GM12891 (cell line): ENCODE measurements at regions not wholly inside any gene's neighbourhood (a gene's known extent, or its start where the extent isn't known, plus 50 kb on each side); places are given as distances from the start of the nearest gene placed in this dataset.

Experiments used
- DNase-seq: peaks from one replicate; pipeline ENCODE4 v3.0.0; 2011; ENCODE audit warnings: low spot score; ENCODE audit not compliant: insufficient read length
- FAIRE-seq: peaks from 2 replicates; lab custom pipeline; 2011; peaks lifted over from hg19 to GRCh38; lab: Jason Lieb, UNC
- PAX5 ChIP-seq: IDR thresholded peaks from 2 replicates; pipeline ENCODE4 v1.6.1; 2011; ENCODE audit warnings: low read length, moderate library complexity, mild to moderate bottlenecking; ENCODE audit not compliant: insufficient read depth, severe bottlenecking
- POLR2A ChIP-seq: IDR thresholded peaks from 2 replicates; pipeline ENCODE4 v1.6.1; 2011; ENCODE audit warnings: low read depth, low read length, control low read depth
- POLR2AphosphoS5 ChIP-seq: IDR thresholded peaks from 2 replicates; pipeline ENCODE4 v1.6.1; 2011; ENCODE audit warnings: low read depth, low read length, control low read depth
- POU2F2 ChIP-seq: IDR thresholded peaks from 2 replicates; pipeline ENCODE4 v1.6.1; 2011; ENCODE audit warnings: low read depth, mild to moderate bottlenecking, control low read depth, low read length, moderate library complexity
- SPI1 ChIP-seq: IDR thresholded peaks from 2 replicates; pipeline ENCODE4 v1.6.1; 2011; ENCODE audit warnings: low read depth, low read length, control low read depth
- TAF1 ChIP-seq: IDR thresholded peaks from 2 replicates; pipeline ENCODE4 v1.6.1; 2011; ENCODE audit warnings: low read depth, low read length, control low read depth

GRCh38 chr12:113663396-113663795 is 191.7 kb upstream of the LHX5 start:
- DNase-seq, result no peak

DNA sequence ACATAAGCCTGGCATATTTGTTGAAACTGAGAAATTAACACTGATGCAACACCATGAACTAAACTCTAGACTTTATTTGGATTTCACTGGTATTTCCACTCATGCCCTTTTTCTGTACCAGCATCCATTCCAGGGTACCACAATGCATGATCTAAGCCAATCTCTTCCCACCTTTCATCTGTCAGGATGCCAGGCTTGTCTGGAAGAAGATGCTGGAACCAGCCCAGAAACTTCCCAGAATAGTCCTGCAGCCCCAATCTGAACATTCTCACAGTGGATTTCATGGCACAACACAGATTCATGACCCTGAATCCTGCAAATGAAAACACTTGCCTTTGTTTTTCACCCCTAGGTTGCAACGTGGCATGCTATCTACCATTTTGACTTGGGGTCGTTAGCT is 189.3 kb upstream of the LHX5 start:
- TF ChIP-seq POU2F2 (no peak), SPI1 (no peak), PAX5 (no peak), POLR2AphosphoS5 (no peak), POLR2A (no peak), TAF1 (no peak)
- no peak for FAIRE-seq
- no peak for DNase-seq

More at GRCh38 chr12:113663396-113663795, 191.7 kb upstream of the LHX5 start:
- TF ChIP-seq POLR2AphosphoS5 (no peak), PAX5 (no peak), POLR2A (no peak), POU2F2 (no peak), SPI1 (no peak)
- no peak for FAIRE-seq

DNA sequence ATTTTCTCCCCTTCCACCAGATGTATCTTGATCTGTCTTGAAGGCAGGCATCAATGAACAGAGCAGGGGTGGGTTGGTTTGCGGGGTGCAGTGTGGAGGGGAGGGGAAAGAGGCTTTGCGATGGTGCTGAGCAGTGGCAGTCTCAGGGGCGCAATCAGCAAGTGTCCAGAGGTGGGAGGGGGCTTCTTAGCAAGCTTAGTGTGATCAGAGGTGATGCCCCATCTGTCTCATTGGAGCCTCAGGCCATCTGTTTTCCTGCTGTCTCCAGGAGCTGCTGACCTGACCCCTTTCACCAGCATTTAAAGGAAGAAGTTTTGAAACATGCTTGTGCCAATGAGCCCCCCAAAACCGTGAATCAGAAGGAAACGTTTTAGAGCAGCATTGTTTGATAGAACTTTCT is 187.7 kb upstream of the LHX5 start:
- DNase-seq, result no peak
- no peak for TF ChIP-seq SPI1
- FAIRE-seq, result no peak

DNA sequence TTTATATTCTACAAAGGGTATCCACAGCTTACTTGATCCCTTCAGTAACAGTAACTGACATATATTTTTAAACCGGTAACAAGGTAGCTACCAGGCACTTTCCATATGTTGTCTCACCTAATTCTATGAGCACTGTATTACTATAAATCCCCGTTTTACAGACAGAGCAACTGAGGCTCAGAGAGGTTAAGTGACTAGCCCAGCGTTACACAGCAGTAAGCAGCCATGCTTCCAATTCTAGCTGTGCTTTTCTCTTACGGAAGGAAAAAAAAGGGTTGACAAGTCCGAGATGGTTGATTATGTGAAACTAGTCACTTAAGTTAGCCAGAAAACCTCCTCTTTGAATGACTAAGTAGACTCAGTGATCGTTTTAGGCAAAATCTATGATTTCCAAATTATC is 187.3 kb upstream of the LHX5 start:
- no peak for TF ChIP-seq POLR2AphosphoS5
- FAIRE-seq, result no peak
- no peak for DNase-seq

DNA sequence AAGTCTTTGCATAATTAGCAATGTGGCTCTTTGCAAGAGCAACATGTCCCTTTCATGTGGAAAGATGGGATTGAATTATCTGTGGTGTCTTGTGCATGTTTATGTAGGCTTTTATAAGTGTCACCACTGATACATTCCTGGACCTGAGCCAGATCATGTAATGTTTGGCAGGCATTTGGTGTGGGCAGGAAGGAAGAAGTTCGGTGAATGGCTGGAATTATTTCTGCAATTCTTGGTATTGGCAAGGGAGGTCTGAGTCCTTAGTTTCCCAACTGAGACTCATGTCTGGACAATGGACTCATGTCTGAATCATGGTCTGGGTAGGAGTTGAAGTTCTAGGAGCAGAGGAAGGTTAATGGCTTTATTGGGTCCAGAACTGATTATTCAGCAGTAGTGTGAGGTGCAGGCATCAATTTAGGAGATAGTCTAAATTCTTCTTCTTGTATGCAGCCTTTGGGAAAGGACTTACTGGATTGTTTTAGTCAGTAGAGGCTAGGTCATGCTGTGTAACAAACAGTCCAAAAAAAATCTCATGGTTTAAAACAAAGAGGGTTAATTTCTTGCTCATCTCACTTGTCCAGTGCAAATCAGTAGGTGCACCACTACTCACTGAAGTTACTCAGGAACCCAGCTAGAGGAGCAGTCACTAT is 186.5 kb upstream of the LHX5 start:
- DNase-seq (no peak), FAIRE-seq (no peak)
- no peak for TF ChIP-seq POU2F2
- TF ChIP-seq SPI1, result no peak
- no peak for TF ChIP-seq POLR2AphosphoS5
- no peak for TF ChIP-seq PAX5
- TF ChIP-seq POLR2A, result no peak
- TF ChIP-seq TAF1, result no peak

- TF ChIP-seq SPI1 (no peak), PAX5 (no peak), POU2F2 (no peak), TAF1 (no peak), POLR2A (no peak)
- FAIRE-seq (no peak), DNase-seq (no peak)
These were observed 184.2 kb upstream of the LHX5 start for GRCh38 chr12:113655919-113656318.

DNA sequence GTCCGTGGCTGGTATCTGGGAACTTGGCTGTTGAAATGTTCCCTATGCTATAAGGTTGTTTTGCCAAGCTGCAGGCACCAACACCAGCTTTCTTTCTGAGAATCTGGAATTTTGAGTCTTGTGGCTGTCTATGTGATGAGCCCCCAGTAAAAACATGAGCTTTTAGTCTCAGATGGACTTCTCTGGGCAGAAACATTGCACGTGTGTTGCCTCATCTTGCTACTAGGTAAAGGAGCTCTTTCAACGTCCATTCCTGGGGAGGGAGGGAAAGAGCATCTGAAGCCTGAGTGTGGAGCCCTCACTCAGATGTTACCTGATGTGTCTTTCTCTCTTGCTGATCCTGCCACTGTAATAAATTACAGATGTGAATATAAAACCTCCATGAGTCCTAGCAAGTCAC is 183.8 kb upstream of the LHX5 start:
- FAIRE-seq (no peak), DNase-seq (no peak)
- no peak for TF ChIP-seq POLR2AphosphoS5
- TF ChIP-seq PAX5, result no peak
- no peak for TF ChIP-seq SPI1
- TF ChIP-seq POU2F2, result no peak
- TF ChIP-seq TAF1, result no peak
- no peak for TF ChIP-seq POLR2A

DNA sequence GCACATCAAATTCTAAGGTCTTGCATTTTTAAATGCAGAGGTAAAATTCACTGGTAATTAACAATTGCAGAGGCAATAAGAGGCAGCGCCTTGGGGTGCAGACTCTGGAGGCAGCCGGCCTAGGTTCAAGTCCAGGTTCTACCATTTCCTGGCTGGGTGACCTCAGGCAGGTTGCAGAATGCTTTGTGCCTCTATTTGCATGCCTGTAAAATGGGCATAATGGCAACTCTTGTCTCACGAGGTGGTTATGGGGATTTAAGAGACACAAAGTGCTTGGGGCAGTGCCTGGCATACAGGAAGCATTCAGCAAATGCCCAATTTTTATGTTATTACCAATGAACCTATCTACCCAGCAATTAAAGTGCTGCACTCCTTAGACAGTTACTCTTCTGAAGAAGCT is 180.0 kb upstream of the LHX5 start:
- no peak for DNase-seq
- TF ChIP-seq PAX5 (no peak), POLR2A (no peak), POU2F2 (no peak), TAF1 (no peak), POLR2AphosphoS5 (no peak), SPI1 (no peak)
- FAIRE-seq, result no peak

DNA sequence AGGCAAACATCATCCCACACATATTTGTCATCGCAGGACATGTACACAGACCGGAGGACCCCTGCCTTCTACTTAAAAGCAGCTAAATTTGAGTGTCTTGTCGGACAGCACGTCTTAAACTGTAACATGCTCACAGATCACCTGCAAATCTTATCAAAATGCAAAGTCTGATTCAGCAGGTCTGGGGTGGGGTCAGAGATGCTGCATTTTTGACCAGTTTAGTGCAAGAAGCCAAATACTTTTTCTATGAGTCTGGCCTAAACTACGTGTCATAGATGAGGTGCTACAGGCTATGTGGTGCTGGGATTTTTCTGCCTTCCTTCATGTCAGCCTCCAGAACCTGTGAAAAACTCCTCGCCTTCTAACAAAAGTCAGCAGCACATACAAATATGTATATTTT is 178.8 kb upstream of the LHX5 start:
- TF ChIP-seq TAF1, result no peak
- no peak for TF ChIP-seq POLR2AphosphoS5
- TF ChIP-seq POLR2A, result no peak
- no peak for TF ChIP-seq POU2F2
- TF ChIP-seq SPI1, result no peak
- TF ChIP-seq PAX5, result no peak
- FAIRE-seq (no peak), DNase-seq (no peak)

- DNase-seq (no peak), FAIRE-seq (no peak)
- TF ChIP-seq PAX5 (no peak), POLR2AphosphoS5 (no peak), POU2F2 (no peak), POLR2A (no peak), TAF1 (no peak), SPI1 (no peak)
These were observed 177.7 kb upstream of the LHX5 start for GRCh38 chr12:113649256-113649830.
